Stimulated activated memory B cell treated with anti-CD40 and anti-IgM and Interleukin-4, amounts not matched to agents 10 μg/mL and 1 μg/mL and 100 μg/mL, for 72 hours (primary cell): ENCODE measurements at regions not wholly inside any gene's neighbourhood (a gene's known extent, or its start where the extent isn't known, plus 50 kb on each side); places are given as distances from the start of the nearest gene placed in this dataset.
"Not testable (repeated sequence)": the region's sequence is repeated elsewhere in the genome, so short reads cannot be mapped to it uniquely, and the experiment has no call there.

Experiments
- ATAC-seq: fragments of 150-1000 bp; cut with Tn5 transposase; 2 replicates; pipeline ENCODE4 v1.10.0; 2021
- H3K27ac Mint-ChIP-seq: one replicate; pipeline ENCODE4 v1.8.0; 2022; ENCODE audit warnings: mild to moderate bottlenecking, mixed read lengths
- H3K27me3 Mint-ChIP-seq: one replicate; pipeline ENCODE4 v1.8.0; 2022; ENCODE audit warnings: mixed read lengths
- H3K36me3 Mint-ChIP-seq: one replicate; pipeline ENCODE4 v1.8.0; 2022; ENCODE audit warnings: mixed read lengths
- H3K4me1 Mint-ChIP-seq: one replicate; pipeline ENCODE4 v1.8.0; 2022; ENCODE audit warnings: mixed read lengths
- H3K4me3 Mint-ChIP-seq: one replicate; pipeline ENCODE4 v1.8.0; 2022; ENCODE audit warnings: mild to moderate bottlenecking, moderate library complexity, mixed read lengths
- H3K9me3 Mint-ChIP-seq: one replicate; pipeline ENCODE4 v1.8.0; 2022; ENCODE audit warnings: mixed read lengths

GRCh38 chr2:53610260-53610659 is 157.3 kb upstream of the CHAC2 start:
- Mint-ChIP-seq H3K9me3 (no peaks in the 10 kb centered on the region), H3K4me3 (no peak overlapping the region), H3K27me3 (no peaks in the 10 kb centered on the region), H3K4me1 (no peaks in the 10 kb centered on the region), H3K27ac (no peak overlapping the region), H3K36me3 (no peaks in the 10 kb centered on the region)
- no peak for ATAC-seq

- Mint-ChIP-seq H3K4me3 (no peak overlapping the region), H3K4me1 (no peaks in the 10 kb centered on the region), H3K27me3 (no peaks in the 10 kb centered on the region), H3K9me3 (no peaks in the 10 kb centered on the region), H3K36me3 (no peaks in the 10 kb centered on the region), H3K27ac (no peak overlapping the region)
- no peak for ATAC-seq
Observed at GRCh38 chr2:53609551-53609950, 158.1 kb upstream of the CHAC2 start.

GRCh38 chr2:53608293-53608692 is 159.3 kb upstream of the CHAC2 start:
- H3K27ac Mint-ChIP-seq: no peak overlapping the region
- H3K4me1 Mint-ChIP-seq: no peaks in the 10 kb centered on the region
- no peak for ATAC-seq
- no peaks in the 10 kb centered on the region for H3K27me3 Mint-ChIP-seq
- H3K36me3 Mint-ChIP-seq: no peaks in the 10 kb centered on the region
- H3K9me3 Mint-ChIP-seq: no peaks in the 10 kb centered on the region
- no peak overlapping the region for H3K4me3 Mint-ChIP-seq

GRCh38 chr2:53600815-53601214 is 166.8 kb upstream of the CHAC2 start:
- no peak overlapping the region for H3K4me3 Mint-ChIP-seq
- no peaks in the 10 kb centered on the region for H3K36me3 Mint-ChIP-seq
- ATAC-seq: no peak
- H3K9me3 Mint-ChIP-seq: no peaks in the 10 kb centered on the region
- H3K4me1 Mint-ChIP-seq: no peaks in the 10 kb centered on the region
- no peak overlapping the region for H3K27ac Mint-ChIP-seq
- peaks cover 16% of the 10 kb centered on the region for H3K27me3 Mint-ChIP-seq

- not testable (repeated sequence) for H3K27ac Mint-ChIP-seq, H3K4me1 Mint-ChIP-seq, H3K9me3 Mint-ChIP-seq, H3K27me3 Mint-ChIP-seq, H3K4me3 Mint-ChIP-seq, ATAC-seq, H3K36me3 Mint-ChIP-seq
Observed at GRCh38 chr2:53586733-53587612, 180.6 kb upstream of the CHAC2 start.

GRCh38 chr2:53584986-53585385 is 182.6 kb upstream of the CHAC2 start:
- Mint-ChIP-seq H3K27ac (no peak overlapping the region), H3K9me3 (no peaks in the 10 kb centered on the region), H3K27me3 (peaks cover 8% of the 10 kb centered on the region), H3K4me3 (no peak overlapping the region), H3K36me3 (no peaks in the 10 kb centered on the region), H3K4me1 (no peaks in the 10 kb centered on the region)
- no peak for ATAC-seq

- Mint-ChIP-seq H3K36me3 (no peaks in the 10 kb centered on the region), H3K27me3 (peaks cover 8% of the 10 kb centered on the region), H3K9me3 (no peaks in the 10 kb centered on the region), H3K4me1 (no peaks in the 10 kb centered on the region), H3K4me3 (no peak overlapping the region), H3K27ac (no peak overlapping the region)
- ATAC-seq: no peak
Observed at GRCh38 chr2:53583583-53583982, 184.0 kb upstream of the CHAC2 start.

GRCh38 chr2:53582556-53582955 is 185.0 kb upstream of the CHAC2 start:
- no peak overlapping the region for H3K27ac Mint-ChIP-seq
- no peaks in the 10 kb centered on the region for H3K36me3 Mint-ChIP-seq
- no peak overlapping the region for H3K4me3 Mint-ChIP-seq
- no peaks in the 10 kb centered on the region for H3K4me1 Mint-ChIP-seq
- no peak for ATAC-seq
- peaks cover 8% of the 10 kb centered on the region for H3K27me3 Mint-ChIP-seq
- H3K9me3 Mint-ChIP-seq: no peaks in the 10 kb centered on the region

GRCh38 chr2:53576166-53576565 is 191.4 kb upstream of the CHAC2 start:
- no peak for ATAC-seq
- no peaks in the 10 kb centered on the region for H3K27me3 Mint-ChIP-seq
- no peak overlapping the region for H3K27ac Mint-ChIP-seq
- H3K36me3 Mint-ChIP-seq: no peaks in the 10 kb centered on the region
- no peaks in the 10 kb centered on the region for H3K4me1 Mint-ChIP-seq
- H3K9me3 Mint-ChIP-seq: no peaks in the 10 kb centered on the region
- no peak overlapping the region for H3K4me3 Mint-ChIP-seq

- Mint-ChIP-seq H3K4me1 (no peaks in the 10 kb centered on the region), H3K36me3 (no peaks in the 10 kb centered on the region), H3K27me3 (no peaks in the 10 kb centered on the region), H3K4me3 (no peak overlapping the region), H3K27ac (no peak overlapping the region), H3K9me3 (no peaks in the 10 kb centered on the region)
- ATAC-seq: no peak
Observed at GRCh38 chr2:53575721-53576124, 191.9 kb upstream of the CHAC2 start.

- Mint-ChIP-seq H3K36me3 (no peaks in the 10 kb centered on the region), H3K9me3 (no peaks in the 10 kb centered on the region), H3K4me3 (no peak overlapping the region)
Observed at GRCh38 chr2:53572696-53573095, 194.9 kb upstream of the CHAC2 start.

GRCh38 chr2:53569957-53570727 is 197.5 kb upstream of the CHAC2 start:
- no peak overlapping the region for H3K27ac Mint-ChIP-seq
- H3K9me3 Mint-ChIP-seq: no peaks in the 10 kb centered on the region
- no peak for ATAC-seq
- no peaks in the 10 kb centered on the region for H3K36me3 Mint-ChIP-seq
- no peak overlapping the region for H3K4me3 Mint-ChIP-seq
- peaks cover 7% of the 10 kb centered on the region for H3K4me1 Mint-ChIP-seq
- no peaks in the 10 kb centered on the region for H3K27me3 Mint-ChIP-seq

More at GRCh38 chr2:53572696-53573095, 194.9 kb upstream of the CHAC2 start:
- Mint-ChIP-seq H3K4me1 (peaks cover 7% of the 10 kb centered on the region), H3K27me3 (no peaks in the 10 kb centered on the region), H3K27ac (no peak overlapping the region)
- no peak for ATAC-seq

- no peaks in the 10 kb centered on the region for H3K27me3 Mint-ChIP-seq
- H3K4me1 Mint-ChIP-seq: peaks cover 7% of the 10 kb centered on the region
- no peak for ATAC-seq
- H3K4me3 Mint-ChIP-seq: no peak overlapping the region
- H3K27ac Mint-ChIP-seq: no peak overlapping the region
- no peaks in the 10 kb centered on the region for H3K36me3 Mint-ChIP-seq
- peaks cover under 1% of the 10 kb centered on the region for H3K9me3 Mint-ChIP-seq
Observed at GRCh38 chr2:53568469-53568868, 199.1 kb upstream of the CHAC2 start.

GRCh38 chr2:53567073-53567472 is 200.5 kb upstream of the CHAC2 start:
- no peaks in the 10 kb centered on the region for H3K27me3 Mint-ChIP-seq
- ATAC-seq: no peak
- H3K9me3 Mint-ChIP-seq: peaks cover 4% of the 10 kb centered on the region
- H3K4me3 Mint-ChIP-seq: no peak overlapping the region
- no peak overlapping the region for H3K27ac Mint-ChIP-seq
- peaks cover 7% of the 10 kb centered on the region for H3K4me1 Mint-ChIP-seq
- no peaks in the 10 kb centered on the region for H3K36me3 Mint-ChIP-seq

GRCh38 chr2:53562407-53562806 is 205.2 kb upstream of the CHAC2 start:
- H3K4me3 Mint-ChIP-seq: no peak overlapping the region
- peaks cover 5% of the 10 kb centered on the region for H3K9me3 Mint-ChIP-seq
- ATAC-seq: no peak
- no peak overlapping the region for H3K27ac Mint-ChIP-seq
- no peaks in the 10 kb centered on the region for H3K4me1 Mint-ChIP-seq
- no peaks in the 10 kb centered on the region for H3K36me3 Mint-ChIP-seq
- H3K27me3 Mint-ChIP-seq: no peaks in the 10 kb centered on the region

- Mint-ChIP-seq H3K36me3 (no peaks in the 10 kb centered on the region), H3K9me3 (peaks cover 8% of the 10 kb centered on the region), H3K4me3 (no peak overlapping the region), H3K27ac (no peak overlapping the region), H3K27me3 (no peaks in the 10 kb centered on the region), H3K4me1 (no peaks in the 10 kb centered on the region)
- no peak for ATAC-seq
Observed at GRCh38 chr2:53561155-53561554, 206.4 kb upstream of the CHAC2 start.
